ENCODE measurements at regions not wholly inside any gene's neighbourhood (a gene's known extent, or its start where the extent isn't known, plus 50 kb on each side); places are given as distances from the start of the nearest gene placed in this dataset.

DNA sequence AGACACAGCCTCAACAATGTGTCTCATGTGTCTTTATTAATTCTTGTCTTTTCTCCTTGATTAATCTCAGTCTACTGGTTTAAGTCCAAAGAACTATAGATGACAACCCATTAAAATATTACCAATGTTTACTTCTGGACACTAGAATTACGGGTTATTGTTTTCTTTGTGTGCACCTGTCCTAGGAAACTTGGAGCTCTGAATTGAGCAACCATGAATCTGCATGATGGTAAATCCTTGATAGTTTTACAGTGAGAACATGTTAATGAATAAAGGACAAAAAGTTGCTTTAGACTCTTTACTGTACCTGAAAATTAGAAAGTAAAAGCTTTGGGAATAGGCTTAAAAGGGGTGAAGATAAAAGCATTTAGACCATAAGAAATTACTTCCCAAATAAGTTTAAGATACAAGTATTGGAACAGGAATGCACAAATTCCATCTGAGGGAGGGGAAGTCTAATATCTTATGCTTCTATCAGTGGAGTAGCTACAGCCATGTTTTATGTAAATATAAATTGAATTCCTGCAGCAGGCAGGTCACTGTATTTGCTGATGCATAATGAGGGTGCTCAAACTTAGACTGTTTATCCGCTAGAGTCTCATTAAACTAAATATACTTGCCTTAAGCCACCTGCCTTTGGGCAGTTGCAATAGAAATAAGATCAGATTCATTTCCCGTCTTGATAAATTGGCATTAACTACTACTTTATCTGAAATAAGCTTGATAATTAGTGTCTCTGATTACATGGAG, 603.7 kb upstream of the GCFC2 start:
- DNase-seq, result no peak

GRCh38 chr2:76312236-76312635, 601.5 kb upstream of the GCFC2 start:
- no peak for DNase-seq

- no peak for DNase-seq
These were observed 601.0 kb upstream of the GCFC2 start for GRCh38 chr2:76311728-76312127.

- no peak for DNase-seq
These were observed 600.3 kb upstream of the GCFC2 start for GRCh38 chr2:76310894-76311633.

- no peak for DNase-seq
These were observed 596.8 kb upstream of the GCFC2 start for GRCh38 chr2:76307495-76307894.

DNA sequence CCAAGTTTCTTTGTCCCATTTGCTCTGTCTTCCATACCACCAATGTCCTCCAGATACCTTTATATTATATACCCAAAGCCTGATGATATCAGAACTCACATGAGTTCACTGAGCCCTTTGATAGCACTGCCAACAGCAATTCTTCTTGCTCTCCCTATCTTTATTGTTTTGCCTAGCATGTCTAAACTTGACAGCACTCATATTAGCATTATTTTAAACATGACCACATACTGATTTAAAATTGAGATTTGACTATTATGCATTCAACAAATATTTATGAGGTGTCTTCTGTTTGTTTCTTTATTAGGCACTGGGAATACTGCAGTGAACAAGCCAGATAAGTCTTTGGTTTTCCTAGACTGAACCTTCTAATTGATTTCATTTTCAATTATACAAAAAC, 587.3 kb upstream of the GCFC2 start:
- no peak for DNase-seq

GRCh38 chr2:76296438-76296837, 585.7 kb upstream of the GCFC2 start:
- DNase-seq, result no peak

- DNase-seq, result no peak
These were observed 585.0 kb upstream of the GCFC2 start for GRCh38 chr2:76295762-76296161.

DNA sequence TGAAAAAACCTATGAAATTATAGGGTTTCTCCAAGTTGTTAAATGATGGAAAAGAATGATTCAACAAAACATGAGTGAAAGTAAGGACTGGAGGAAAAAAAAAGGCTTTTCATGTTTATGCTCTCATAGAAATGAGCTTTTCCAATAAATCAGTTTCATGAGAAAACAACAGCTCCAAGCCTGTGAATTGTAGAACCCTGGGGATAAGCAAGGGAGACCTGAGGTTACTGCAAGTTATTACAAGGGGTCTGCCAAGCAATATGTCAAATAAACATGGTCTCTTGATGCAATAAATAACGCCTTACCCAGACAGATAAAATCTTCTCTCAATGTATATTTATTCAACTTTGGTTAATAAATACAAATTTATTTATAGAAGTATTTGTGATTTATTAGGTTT, 577.9 kb upstream of the GCFC2 start:
- no peak for DNase-seq

DNA sequence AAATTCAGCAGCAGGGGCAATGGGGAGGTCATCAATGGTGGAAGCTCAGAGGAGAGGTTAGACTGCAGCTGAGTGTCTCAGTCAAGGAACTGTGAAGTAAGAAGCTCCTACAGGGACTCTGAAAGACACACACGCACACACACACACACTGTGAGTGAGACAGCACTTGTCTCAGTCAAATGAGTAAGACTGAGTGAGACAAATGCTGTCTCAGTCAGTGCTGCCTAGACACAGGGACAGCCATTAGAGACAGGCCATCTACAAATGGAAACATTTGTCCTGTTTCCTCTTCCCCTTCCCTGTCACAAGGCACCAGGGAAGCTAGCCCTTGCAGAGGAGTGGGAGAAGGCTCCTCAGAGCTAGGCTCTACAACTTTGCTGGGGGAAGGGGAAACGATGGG, 577.4 kb upstream of the GCFC2 start:
- no peak for DNase-seq

DNA sequence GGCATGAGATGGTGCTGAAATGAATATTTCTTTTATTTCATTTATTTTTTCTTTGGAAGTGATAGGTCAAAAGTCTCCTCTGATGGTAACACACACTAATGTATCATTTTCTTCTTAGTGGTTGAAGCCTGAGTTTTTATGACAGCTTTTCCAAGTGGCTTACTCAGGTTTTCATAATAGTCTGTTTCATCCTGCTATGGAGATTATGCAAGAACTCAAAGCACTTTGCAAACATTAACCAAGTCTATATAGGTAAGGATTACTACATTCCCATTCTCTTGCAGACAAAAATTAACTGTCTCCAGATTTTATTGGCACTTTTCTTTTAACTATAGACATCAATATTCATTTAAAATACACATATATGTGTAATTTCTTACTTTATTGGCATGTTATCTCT, 572.6 kb upstream of the GCFC2 start:
- DNase-seq, result no peak

DNA sequence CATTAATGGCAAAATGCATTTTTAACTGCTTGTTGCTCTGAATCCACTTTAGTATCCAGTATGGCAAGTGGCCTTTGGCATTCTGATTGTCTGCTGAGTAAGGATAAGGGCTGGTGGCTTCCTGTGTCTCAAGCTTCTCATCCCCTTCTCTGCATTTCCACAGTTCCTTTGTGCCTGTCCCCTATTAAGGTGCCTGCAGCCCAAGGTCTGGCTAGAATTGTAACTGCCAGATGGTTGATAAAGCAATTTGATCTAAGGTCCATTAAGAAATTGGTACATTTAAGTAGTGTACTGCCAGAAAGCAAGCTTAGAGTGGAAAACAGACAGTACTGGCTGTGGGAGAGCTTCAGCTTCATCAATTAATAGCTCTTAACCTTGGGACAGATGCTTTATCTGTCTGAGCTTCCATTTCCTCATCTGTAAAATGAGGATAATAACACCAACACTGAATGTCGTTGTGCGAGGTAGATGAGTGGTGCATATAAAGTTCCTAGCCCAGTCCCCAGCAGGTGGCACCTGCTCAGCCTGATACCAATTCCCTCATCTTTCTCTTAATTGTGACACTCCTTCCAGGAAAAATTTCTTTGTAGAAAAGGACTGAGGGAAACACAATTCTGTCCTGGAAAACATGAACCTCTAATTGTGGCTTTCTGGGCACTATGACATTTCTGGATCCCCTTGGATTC, 570.6 kb upstream of the GCFC2 start:
- DNase-seq, result no peak

DNA sequence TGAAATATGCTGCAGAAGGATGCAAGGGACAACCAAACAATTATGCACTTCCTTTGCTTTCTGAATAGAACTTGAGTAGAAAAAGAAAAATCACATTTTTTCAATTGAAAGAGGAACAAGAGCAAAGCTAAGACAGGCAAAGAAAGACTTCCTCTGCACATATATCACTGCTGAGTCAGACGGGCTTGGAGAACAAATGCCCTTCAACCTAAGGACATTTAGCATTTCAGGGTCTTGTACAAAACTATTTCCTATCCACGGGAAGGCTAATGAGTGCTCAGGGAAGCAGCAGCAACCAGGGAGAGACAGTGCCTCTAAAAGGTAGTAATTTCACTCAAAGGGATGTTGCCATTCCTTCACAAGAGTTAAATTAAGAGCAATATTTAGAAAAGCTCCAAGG, 570.0 kb upstream of the GCFC2 start:
- no peak for DNase-seq

DNA sequence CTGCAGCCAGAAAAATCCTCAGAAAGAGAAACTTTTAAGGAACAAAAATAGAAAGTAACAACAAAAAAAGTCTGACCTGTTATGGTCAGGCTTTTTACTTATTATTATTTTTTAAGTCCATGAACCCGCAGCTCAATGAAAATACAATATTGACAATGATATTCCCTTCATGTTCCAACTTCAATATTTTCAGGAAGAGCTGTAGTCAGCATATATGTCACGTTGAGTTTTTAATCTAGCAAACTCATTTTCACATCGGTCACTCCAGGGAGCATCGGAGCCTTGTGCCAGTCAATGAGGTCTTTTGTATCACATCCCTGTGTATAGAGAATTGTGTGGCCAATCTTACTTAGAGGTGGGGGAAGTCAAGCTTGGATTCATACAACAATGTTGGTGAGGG, 568.4 kb upstream of the GCFC2 start:
- no peak for DNase-seq

DNA sequence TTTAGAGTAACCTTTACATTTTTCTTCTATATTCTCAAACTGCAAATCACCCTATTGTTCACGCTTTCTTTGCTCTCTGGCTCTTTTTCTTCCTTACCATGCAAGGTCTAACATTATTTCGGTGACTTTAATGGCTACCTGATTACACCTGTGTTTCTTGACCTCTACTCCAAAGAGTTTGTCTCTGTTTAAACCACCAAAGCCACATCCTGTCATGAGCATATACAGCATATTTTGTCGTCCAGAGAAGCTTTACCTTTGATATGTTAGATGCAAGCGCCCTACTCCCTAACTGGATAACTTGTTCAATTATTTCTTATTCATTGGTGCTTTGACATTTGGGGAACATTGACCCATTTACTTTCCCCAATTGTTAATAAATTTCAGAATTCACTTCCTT, 565.1 kb upstream of the GCFC2 start:
- no peak for DNase-seq

- DNase-seq, result no peak
These were observed 564.0 kb upstream of the GCFC2 start for GRCh38 chr2:76274676-76275075.

- DNase-seq, result no peak
These were observed 563.4 kb upstream of the GCFC2 start for GRCh38 chr2:76274160-76274559.

GRCh38 chr2:76270096-76270710, 559.5 kb upstream of the GCFC2 start:
- DNase-seq, result no peak

DNA sequence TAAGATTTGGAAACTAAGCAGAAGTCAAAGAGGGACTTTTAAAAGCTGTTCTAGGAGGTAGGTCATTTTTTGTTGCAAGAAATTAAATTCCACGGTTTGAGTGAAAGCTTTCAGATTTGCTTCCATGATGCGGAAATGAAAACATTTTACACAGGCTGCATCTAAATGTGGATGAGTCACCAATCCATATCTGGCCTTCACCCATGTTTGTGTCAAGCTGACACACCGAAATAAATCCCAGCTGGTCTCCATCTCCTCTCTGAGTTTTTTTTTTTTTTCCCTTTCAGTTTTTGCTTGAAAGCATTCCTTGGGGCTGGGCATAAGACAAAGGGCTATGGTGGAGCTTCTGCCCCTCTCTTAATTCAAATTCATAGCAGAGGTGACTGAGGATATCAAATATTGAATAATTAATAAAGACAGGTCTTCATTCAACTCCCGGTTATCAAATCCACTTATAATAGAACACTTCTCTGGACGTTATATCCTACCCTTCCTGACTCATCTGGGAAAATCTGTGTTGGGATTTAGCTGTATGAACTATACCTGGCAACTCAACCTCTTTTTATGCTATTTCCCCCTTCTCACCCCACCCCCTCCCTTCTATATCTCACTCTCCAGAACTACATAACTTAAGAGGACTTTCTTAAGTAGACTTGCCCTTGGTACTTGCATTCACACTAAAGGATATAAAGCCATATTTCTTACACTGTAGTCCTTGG, 558.3 kb upstream of the GCFC2 start:
- DNase-seq, result no peak

- DNase-seq, result no peak
These were observed 557.8 kb upstream of the GCFC2 start for GRCh38 chr2:76268484-76268883.

DNA sequence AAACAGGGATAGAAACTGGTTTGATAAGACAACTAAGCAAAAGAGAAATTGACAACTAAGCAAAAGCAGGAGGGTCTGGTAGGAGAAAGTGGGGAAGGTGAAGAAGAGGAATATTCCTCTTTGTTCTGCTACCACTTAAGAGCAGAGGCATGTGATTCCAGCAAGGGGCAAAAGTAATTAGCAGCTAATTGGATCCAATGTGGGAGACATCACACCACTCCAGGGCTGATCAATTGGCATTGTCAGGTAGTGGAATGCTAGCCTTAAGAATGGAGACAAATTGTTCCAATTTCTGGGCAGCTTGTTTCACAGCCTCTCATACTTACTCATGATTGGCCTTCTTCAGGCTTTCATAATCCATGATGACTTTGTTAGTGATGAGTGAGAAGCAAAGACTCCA, 547.1 kb upstream of the GCFC2 start:
- DNase-seq, result no peak

DNA sequence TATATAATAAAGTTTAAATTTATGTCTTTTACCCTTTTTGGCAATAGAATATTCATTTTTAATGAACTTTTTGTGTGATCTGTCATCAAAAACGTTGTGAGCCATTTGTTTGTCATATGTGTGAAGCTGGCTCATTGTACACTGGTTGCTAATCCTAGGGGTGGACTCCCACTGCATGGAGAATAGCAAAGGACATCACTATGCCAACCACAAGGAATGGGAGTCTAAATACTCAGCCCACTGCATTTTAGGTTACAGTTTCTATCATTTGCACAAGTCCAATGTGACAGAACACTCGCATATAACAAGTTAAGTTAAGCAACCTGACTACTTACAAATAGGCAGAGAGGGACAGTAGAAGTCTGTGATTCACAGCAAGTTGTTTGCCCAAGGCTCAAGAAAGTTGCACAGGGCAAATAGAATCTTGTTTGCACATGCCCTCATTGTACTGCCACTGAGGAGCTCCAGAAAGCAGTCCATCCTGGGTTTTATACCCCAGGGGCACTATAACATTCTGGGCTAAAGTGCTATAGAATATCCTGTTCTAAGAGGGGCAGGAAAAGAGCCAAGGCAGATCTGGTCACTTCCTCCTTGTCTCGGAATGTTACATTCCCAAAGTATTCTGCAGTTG, 545.9 kb upstream of the GCFC2 start:
- no peak for DNase-seq

- no peak for DNase-seq
These were observed 542.0 kb upstream of the GCFC2 start for GRCh38 chr2:76252704-76253103.

Measured in activated CD4-positive, alpha-beta T cell treated with anti-CD3 and anti-CD28 coated beads, Interleukin-2, amount 50 U/mL, for 1 hour (primary cell).